ENCODE measurements at regions not wholly inside any gene's neighbourhood (a gene's known extent, or its start where the extent isn't known, plus 50 kb on each side); places are given as distances from the start of the nearest gene placed in this dataset.

DNA sequence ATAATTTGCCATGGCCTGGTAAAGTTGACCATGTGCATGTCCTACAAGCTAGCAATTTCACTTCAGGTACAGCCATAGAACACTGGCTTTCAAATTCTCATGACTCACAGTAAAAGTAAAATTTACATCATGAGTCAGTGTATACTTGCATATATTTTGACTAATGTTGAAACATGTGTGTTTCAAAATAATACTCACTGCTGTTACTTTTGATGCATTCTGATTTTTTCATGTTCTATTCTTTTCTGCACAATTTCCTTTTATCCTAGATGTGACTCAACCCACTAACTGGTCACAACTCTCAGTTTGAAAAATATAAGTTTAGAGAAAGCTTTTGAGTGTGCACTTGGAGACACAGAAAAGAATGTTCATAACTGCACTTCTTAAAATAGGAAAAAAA is 365.7 kb downstream of the FGF13 start:
- Mint-ChIP-seq H3K27ac (no peak overlapping the region), H3K36me3 (no peaks in the 10 kb centered on the region), H3K9me3 (no peaks in the 10 kb centered on the region), H3K4me3 (no peak overlapping the region), H3K27me3 (no peaks in the 10 kb centered on the region), H3K4me1 (no peaks in the 10 kb centered on the region)
- ATAC-seq (ENCODE audit: low read depth) (no peak), DNase-seq (ENCODE audit: low spot score in 2 of 2) (no peak)

DNA sequence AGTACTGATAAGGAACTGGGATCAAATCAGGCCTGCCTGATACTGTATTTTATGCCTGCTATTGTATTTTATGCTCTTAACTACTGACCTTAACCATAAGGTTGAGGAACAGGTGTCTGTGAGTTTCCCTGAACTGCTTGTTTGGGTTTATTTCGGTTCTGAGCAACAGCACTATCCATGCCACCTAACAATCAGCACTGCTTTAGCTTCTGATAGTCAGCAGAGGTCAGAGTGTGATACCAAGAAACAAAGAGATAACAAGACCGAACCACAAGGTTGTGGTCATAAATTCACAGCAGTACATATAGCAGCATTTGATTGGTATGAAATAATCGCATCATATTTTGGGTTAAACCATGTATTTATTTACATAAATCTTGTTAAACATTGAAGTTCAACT is 362.2 kb downstream of the FGF13 start:
- no peak overlapping the region for H3K4me3 Mint-ChIP-seq
- no peak for DNase-seq (ENCODE audit: low spot score in 2 of 2)

DNA sequence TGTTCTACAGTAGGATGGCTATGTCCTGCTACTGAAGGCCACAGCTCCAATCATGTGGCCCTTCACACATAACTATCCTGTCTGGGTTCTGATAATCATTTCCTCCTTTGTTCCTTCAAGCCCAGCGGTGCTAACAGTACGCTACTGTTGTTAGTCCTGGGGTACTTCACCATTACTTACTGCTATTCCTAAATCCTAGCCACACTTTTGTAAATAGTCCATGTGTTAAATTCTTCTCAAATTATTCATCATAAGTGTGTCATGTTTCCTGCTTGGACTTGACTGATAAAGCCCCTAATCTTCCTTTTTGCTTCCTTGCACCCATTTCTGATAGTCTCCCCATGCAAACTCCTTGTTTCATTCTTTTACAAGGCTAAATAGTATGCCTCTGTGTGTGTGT is 332.6 kb downstream of the FGF13 start:
- Mint-ChIP-seq H3K27me3 (no peaks in the 10 kb centered on the region), H3K9me3 (peaks cover 5% of the 10 kb centered on the region), H3K27ac (no peak overlapping the region), H3K4me3 (no peak overlapping the region), H3K36me3 (no peaks in the 10 kb centered on the region), H3K4me1 (no peaks in the 10 kb centered on the region)
- DNase-seq (ENCODE audit: low spot score in 2 of 2) (no peak), ATAC-seq (ENCODE audit: low read depth) (no peak)

More for the DNA sequence above, 362.2 kb downstream of the FGF13 start:
- Mint-ChIP-seq H3K4me1 (no peaks in the 10 kb centered on the region), H3K27me3 (no peaks in the 10 kb centered on the region), H3K36me3 (no peaks in the 10 kb centered on the region), H3K27ac (no peak overlapping the region), H3K9me3 (peaks cover 2% of the 10 kb centered on the region)
- ATAC-seq (ENCODE audit: low read depth), result no peak

DNA sequence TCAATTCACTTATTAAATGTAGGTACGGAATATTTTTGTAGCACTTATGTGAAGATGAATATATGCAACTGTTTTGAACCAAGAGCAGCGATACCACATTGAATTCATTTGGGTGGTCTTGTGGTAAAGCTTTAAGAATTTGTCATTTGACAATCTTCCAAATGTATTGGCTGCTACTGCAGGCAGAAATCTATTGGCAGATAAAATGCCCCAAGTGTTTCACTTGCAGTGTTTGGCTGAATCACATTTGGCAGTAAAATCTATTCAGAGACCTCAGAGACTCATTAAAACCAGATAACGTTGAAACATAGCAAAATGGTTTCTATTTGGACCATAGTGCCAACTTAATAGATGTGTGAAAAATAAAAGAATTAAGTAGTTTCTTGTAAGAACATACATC is 303.4 kb downstream of the FGF13 start:
- DNase-seq (ENCODE audit: low spot score in 2 of 2) (no peak), ATAC-seq (ENCODE audit: low read depth) (no peak)
- Mint-ChIP-seq H3K27ac (no peak overlapping the region), H3K27me3 (no peaks in the 10 kb centered on the region), H3K36me3 (no peaks in the 10 kb centered on the region), H3K4me3 (no peak overlapping the region), H3K4me1 (no peaks in the 10 kb centered on the region), H3K9me3 (no peaks in the 10 kb centered on the region)

DNA sequence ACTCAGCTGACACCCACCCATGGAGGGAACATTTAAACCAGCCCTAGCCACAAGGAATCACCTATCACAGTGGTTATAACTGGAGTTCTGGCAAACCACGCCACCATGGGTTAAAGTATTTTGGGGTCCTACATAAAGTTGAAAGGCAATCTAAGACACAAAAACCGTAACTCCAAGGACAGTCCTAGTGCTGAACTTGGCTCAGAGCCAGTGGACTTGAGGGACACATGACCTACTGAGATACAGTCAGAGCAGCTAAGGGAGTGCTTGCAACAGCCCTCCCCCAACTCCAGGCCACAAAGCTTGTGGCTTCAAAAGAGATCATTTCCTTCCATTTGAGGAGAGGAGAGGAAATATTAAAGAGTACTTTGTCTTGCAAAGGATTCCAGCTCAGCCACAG is 300.5 kb downstream of the FGF13 start:
- no peak overlapping the region for H3K4me3 Mint-ChIP-seq
- H3K4me1 Mint-ChIP-seq, result no peaks in the 10 kb centered on the region
- ATAC-seq (ENCODE audit: low read depth) (no peak), DNase-seq (ENCODE audit: low spot score in 2 of 2) (no peak)
- H3K9me3 Mint-ChIP-seq, result no peaks in the 10 kb centered on the region
- H3K27ac Mint-ChIP-seq, result no peak overlapping the region
- no peaks in the 10 kb centered on the region for H3K27me3 Mint-ChIP-seq
- no peaks in the 10 kb centered on the region for H3K36me3 Mint-ChIP-seq
